ENCODE measurements at regions not wholly inside any gene's neighbourhood (a gene's known extent, or its start where the extent isn't known, plus 50 kb on each side); places are given as distances from the start of the nearest gene placed in this dataset.

GRCh38 chrX:39852491-39852890 is 245.3 kb downstream of the BCOR start:
- TF ChIP-seq EZH2 (IDR thresholded peaks at IDR 0.05; ENCODE audit: insufficient read depth, poor library complexity, severe bottlenecking) (no peak), EZH2phosphoT487 (IDR thresholded peaks at IDR 0.05; ENCODE audit: insufficient read depth, low read depth) (no peak)
